ENCODE measurements at regions not wholly inside any gene's neighbourhood (a gene's known extent, or its start where the extent isn't known, plus 50 kb on each side); places are given as distances from the start of the nearest gene placed in this dataset.
A peak's percentile ranks its signal among the peaks of the same experiment; 100 is the strongest.

GRCh38 chr11:70540196-70540595 lies 141.9 kb downstream of the CTTN start:
- WGBS (ENCODE audit: insufficient coverage), result 99% methylated on average over 15 of the region's 16 CpGs
- Histone ChIP-seq H3K9me3 (ENCODE audit: control insufficient read depth, insufficient read depth, low read length) (no peaks in the 10 kb centered on the region), H3K27ac (ENCODE audit: low read depth, low read length) (no peak overlapping the region), H3K36me3 (ENCODE audit: control insufficient read depth, insufficient read depth, low read length) (peaks cover 14% of the 10 kb centered on the region), H3K27me3 (ENCODE audit: control insufficient read depth, insufficient read depth, low read length) (no peaks in the 10 kb centered on the region), H3K4me3 (ENCODE audit: low read depth, low read length) (no peak overlapping the region), H3K4me1 (ENCODE audit: control insufficient read depth, insufficient read depth, low read length) (peaks cover 15% of the 10 kb centered on the region)
- no peak for DNase-seq (ENCODE audit: low read depth in 4 of 6, low spot score in 6 of 6)

- H3K4me3 ChIP-seq (ENCODE audit: low read depth, low read length), result no peak overlapping the region
- DNase-seq (ENCODE audit: low read depth in 4 of 6, low spot score in 6 of 6), result no peak
- peaks cover 7% of the 10 kb centered on the region for H3K36me3 ChIP-seq (ENCODE audit: control insufficient read depth, insufficient read depth, low read length)
- 82% methylated on average over 9 of the region's 9 CpGs for WGBS (ENCODE audit: insufficient coverage)
- H3K27ac ChIP-seq (ENCODE audit: low read depth, low read length), result no peak overlapping the region
- peaks cover 25% of the 10 kb centered on the region for H3K4me1 ChIP-seq (ENCODE audit: control insufficient read depth, insufficient read depth, low read length)
- no peaks in the 10 kb centered on the region for H3K27me3 ChIP-seq (ENCODE audit: control insufficient read depth, insufficient read depth, low read length)
- no peaks in the 10 kb centered on the region for H3K9me3 ChIP-seq (ENCODE audit: control insufficient read depth, insufficient read depth, low read length)
Measured at GRCh38 chr11:70541176-70541575, 142.8 kb downstream of the CTTN start.

- no peaks in the 10 kb centered on the region for H3K27me3 ChIP-seq (ENCODE audit: control insufficient read depth, insufficient read depth, low read length)
- WGBS (ENCODE audit: insufficient coverage), result 100% methylated on average over 5 of the region's 5 CpGs
- no peak overlapping the region for H3K4me3 ChIP-seq (ENCODE audit: low read depth, low read length)
- peaks cover 29% of the 10 kb centered on the region for H3K4me1 ChIP-seq (ENCODE audit: control insufficient read depth, insufficient read depth, low read length)
- no peaks in the 10 kb centered on the region for H3K9me3 ChIP-seq (ENCODE audit: control insufficient read depth, insufficient read depth, low read length)
- no peak for DNase-seq (ENCODE audit: low read depth in 4 of 6, low spot score in 6 of 6)
- no peak overlapping the region for H3K27ac ChIP-seq (ENCODE audit: low read depth, low read length)
- peaks cover 4% of the 10 kb centered on the region for H3K36me3 ChIP-seq (ENCODE audit: control insufficient read depth, insufficient read depth, low read length)
Measured at GRCh38 chr11:70541699-70542098, 143.4 kb downstream of the CTTN start.

GRCh38 chr11:70542406-70542805 lies 144.1 kb downstream of the CTTN start:
- Histone ChIP-seq H3K9me3 (ENCODE audit: control insufficient read depth, insufficient read depth, low read length) (no peaks in the 10 kb centered on the region), H3K27me3 (ENCODE audit: control insufficient read depth, insufficient read depth, low read length) (no peaks in the 10 kb centered on the region), H3K27ac (ENCODE audit: low read depth, low read length) (no peak overlapping the region), H3K4me3 (ENCODE audit: low read depth, low read length) (no peak overlapping the region), H3K4me1 (ENCODE audit: control insufficient read depth, insufficient read depth, low read length) (peaks cover 33% of the 10 kb centered on the region), H3K36me3 (ENCODE audit: control insufficient read depth, insufficient read depth, low read length) (peaks cover 4% of the 10 kb centered on the region)
- DNase-seq (ENCODE audit: low read depth in 4 of 6, low spot score in 6 of 6), result no peak
- 86% methylated on average over 6 of the region's 6 CpGs for WGBS (ENCODE audit: insufficient coverage)

- no peaks in the 10 kb centered on the region for H3K27me3 ChIP-seq (ENCODE audit: control insufficient read depth, insufficient read depth, low read length)
- H3K9me3 ChIP-seq (ENCODE audit: control insufficient read depth, insufficient read depth, low read length), result no peaks in the 10 kb centered on the region
- no peak for DNase-seq (ENCODE audit: low read depth in 4 of 6, low spot score in 6 of 6)
- WGBS (ENCODE audit: insufficient coverage), result 89% methylated on average over 9 of the region's 12 CpGs
- H3K27ac ChIP-seq (ENCODE audit: low read depth, low read length), result no peak overlapping the region
- peaks cover 4% of the 10 kb centered on the region for H3K36me3 ChIP-seq (ENCODE audit: control insufficient read depth, insufficient read depth, low read length)
- H3K4me3 ChIP-seq (ENCODE audit: low read depth, low read length), result no peak overlapping the region
- H3K4me1 ChIP-seq (ENCODE audit: control insufficient read depth, insufficient read depth, low read length), result peaks cover 37% of the 10 kb centered on the region
Measured at GRCh38 chr11:70542811-70543210, 144.5 kb downstream of the CTTN start.

- Histone ChIP-seq H3K4me3 (ENCODE audit: low read depth, low read length) (no peak overlapping the region), H3K4me1 (ENCODE audit: control insufficient read depth, insufficient read depth, low read length) (peaks cover 45% of the 10 kb centered on the region), H3K27me3 (ENCODE audit: control insufficient read depth, insufficient read depth, low read length) (no peaks in the 10 kb centered on the region), H3K36me3 (ENCODE audit: control insufficient read depth, insufficient read depth, low read length) (peaks cover 4% of the 10 kb centered on the region), H3K27ac (ENCODE audit: low read depth, low read length) (no peak overlapping the region), H3K9me3 (ENCODE audit: control insufficient read depth, insufficient read depth, low read length) (no peaks in the 10 kb centered on the region)
- 56% methylated on average over 4 of the region's 7 CpGs for WGBS (ENCODE audit: insufficient coverage)
- DNase-seq (ENCODE audit: low read depth in 4 of 6, low spot score in 6 of 6), result no peak
Measured at GRCh38 chr11:70543611-70544010, 145.3 kb downstream of the CTTN start.

GRCh38 chr11:70544067-70544773 lies 145.9 kb downstream of the CTTN start:
- 79% methylated on average over 16 of the region's 17 CpGs for WGBS (ENCODE audit: insufficient coverage)
- H3K27me3 ChIP-seq (ENCODE audit: control insufficient read depth, insufficient read depth, low read length), result no peaks in the 10 kb centered on the region

GRCh38 chr11:70544774-70545609 lies 146.7 kb downstream of the CTTN start:
- Histone ChIP-seq H3K9me3 (ENCODE audit: control insufficient read depth, insufficient read depth, low read length) (no peaks in the 10 kb centered on the region), H3K27ac (ENCODE audit: low read depth, low read length) (peak overlapping the region; percentile 27), H3K4me1 (ENCODE audit: control insufficient read depth, insufficient read depth, low read length) (peaks cover 50% of the 10 kb centered on the region), H3K36me3 (ENCODE audit: control insufficient read depth, insufficient read depth, low read length) (peaks cover 4% of the 10 kb centered on the region), H3K4me3 (ENCODE audit: low read depth, low read length) (no peak overlapping the region), H3K27me3 (ENCODE audit: control insufficient read depth, insufficient read depth, low read length) (no peaks in the 10 kb centered on the region)
- 22% methylated on average over 36 of the region's 36 CpGs for WGBS (ENCODE audit: insufficient coverage)
- peak in 2 of 6 donors; percentile 78 to 91 for DNase-seq (ENCODE audit: low read depth in 4 of 6, low spot score in 6 of 6)

More at GRCh38 chr11:70544067-70544773, 145.9 kb downstream of the CTTN start:
- peak overlapping the region; percentile 27 for H3K27ac ChIP-seq (ENCODE audit: low read depth, low read length)
- no peaks in the 10 kb centered on the region for H3K9me3 ChIP-seq (ENCODE audit: control insufficient read depth, insufficient read depth, low read length)
- DNase-seq (ENCODE audit: low read depth in 4 of 6, low spot score in 6 of 6), result no peak
- H3K36me3 ChIP-seq (ENCODE audit: control insufficient read depth, insufficient read depth, low read length), result peaks cover 4% of the 10 kb centered on the region
- no peak overlapping the region for H3K4me3 ChIP-seq (ENCODE audit: low read depth, low read length)
- peaks cover 50% of the 10 kb centered on the region for H3K4me1 ChIP-seq (ENCODE audit: control insufficient read depth, insufficient read depth, low read length)

GRCh38 chr11:70545610-70545912 lies 147.2 kb downstream of the CTTN start:
- Histone ChIP-seq H3K27me3 (ENCODE audit: control insufficient read depth, insufficient read depth, low read length) (no peaks in the 10 kb centered on the region), H3K4me1 (ENCODE audit: control insufficient read depth, insufficient read depth, low read length) (peaks cover 54% of the 10 kb centered on the region), H3K36me3 (ENCODE audit: control insufficient read depth, insufficient read depth, low read length) (peaks cover 4% of the 10 kb centered on the region), H3K27ac (ENCODE audit: low read depth, low read length) (no peak overlapping the region), H3K9me3 (ENCODE audit: control insufficient read depth, insufficient read depth, low read length) (no peaks in the 10 kb centered on the region), H3K4me3 (ENCODE audit: low read depth, low read length) (no peak overlapping the region)
- WGBS (ENCODE audit: insufficient coverage), result 33% methylated on average over 5 of the region's 5 CpGs
- DNase-seq (ENCODE audit: low read depth in 4 of 6, low spot score in 6 of 6), result peak in 2 of 6 donors; percentile 40 to 54
